ENCODE measurements at regions not wholly inside any gene's neighbourhood (a gene's known extent, or its start where the extent isn't known, plus 50 kb on each side); places are given as distances from the start of the nearest gene placed in this dataset.
"Not testable (repeated sequence)": the region's sequence is repeated elsewhere in the genome, so short reads cannot be mapped to it uniquely, and the experiment has no call there.

DNA sequence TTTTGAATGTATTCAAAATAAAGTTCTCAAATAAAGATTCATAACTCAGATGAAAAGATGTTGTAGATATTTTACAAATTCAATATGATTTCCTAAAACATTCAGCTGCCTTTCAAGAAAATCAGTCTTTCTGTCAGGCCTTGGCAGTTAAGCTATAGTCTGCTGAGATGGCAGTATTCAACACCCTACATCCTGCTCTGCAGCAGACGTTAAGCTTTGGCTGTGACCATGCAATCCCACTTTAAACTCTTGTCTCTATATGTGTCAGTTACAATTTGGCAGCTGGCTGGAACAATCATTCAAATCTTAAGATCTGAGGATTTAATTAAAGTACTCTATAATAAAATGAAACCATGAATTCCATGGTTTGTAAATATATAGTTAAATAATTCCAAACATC lies 567.3 kb upstream of the ZNF804A start:
- DNase-seq = no peak

DNA sequence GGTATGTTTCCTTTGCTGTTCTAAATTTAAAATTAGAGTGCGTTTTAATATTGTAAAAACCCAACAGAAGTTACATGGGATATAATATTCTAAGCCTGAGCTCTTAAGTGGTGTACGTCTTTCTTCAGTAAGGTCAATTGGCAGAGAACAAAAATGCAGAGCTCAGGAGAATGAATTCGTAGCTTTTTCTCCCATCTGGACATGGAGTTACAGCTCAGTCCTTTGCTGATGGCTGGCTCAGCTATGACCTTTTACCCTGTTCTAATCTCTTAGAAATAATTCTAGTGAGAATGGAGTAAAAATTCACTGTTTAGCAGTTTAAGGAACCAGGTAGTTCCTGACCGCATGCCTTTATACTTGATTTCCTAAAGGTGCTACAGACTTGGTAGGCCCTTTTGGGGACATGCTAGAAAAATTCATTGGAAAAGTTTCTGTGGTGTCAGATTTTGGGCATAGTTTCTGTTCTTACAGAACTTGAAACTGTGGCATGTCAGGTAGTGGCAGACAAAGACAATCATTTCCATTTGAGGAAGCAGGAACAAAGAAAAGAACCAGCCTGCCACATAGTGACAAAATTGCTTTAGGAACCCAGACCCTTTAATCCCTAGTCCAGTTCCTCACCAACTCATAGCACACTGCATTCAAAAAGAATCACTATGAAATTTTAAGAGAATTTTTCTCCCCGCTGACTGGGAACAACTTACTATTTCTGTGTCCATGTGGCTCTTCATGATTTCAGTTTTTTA lies 566.8 kb upstream of the ZNF804A start:
- DNase-seq = no peak

DNA sequence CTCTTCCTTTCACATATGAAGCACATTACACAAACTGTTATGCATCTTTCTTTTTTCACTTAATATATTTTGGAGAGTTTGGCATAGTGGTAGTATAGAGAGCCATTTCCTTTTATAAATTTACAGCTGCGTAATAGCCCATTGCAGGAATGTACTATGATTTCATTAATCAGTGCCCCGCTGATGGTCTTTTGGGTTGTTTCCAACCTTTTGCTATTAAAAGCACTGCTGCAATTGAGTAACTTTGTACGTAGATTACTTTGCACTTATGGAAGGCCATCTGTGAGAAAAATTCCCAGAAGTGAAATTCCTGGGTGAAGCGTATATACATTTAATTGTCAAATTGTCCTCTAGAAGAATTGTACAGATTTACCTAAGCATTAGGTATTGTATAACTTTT lies 565.3 kb upstream of the ZNF804A start:
- no peak for DNase-seq

DNA sequence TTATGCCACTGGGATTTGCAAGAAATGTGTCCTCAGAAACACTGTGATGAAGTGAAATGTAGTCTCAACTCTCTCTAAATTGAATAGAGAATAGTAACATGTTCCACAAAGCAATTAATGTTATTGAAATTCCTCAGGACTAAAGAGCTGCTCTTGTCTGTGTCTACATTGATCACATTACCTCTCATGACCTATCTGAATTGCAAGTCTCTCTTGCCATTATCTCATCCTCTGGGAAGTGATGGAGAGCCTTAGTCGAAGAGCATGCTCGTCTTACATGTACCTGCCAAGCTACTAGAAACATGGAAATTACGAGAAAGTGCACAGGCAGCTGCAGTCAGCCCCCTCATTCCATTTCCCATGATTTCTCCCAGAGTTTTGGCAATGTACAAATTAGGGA lies 561.1 kb upstream of the ZNF804A start:
- no peak for DNase-seq

DNA sequence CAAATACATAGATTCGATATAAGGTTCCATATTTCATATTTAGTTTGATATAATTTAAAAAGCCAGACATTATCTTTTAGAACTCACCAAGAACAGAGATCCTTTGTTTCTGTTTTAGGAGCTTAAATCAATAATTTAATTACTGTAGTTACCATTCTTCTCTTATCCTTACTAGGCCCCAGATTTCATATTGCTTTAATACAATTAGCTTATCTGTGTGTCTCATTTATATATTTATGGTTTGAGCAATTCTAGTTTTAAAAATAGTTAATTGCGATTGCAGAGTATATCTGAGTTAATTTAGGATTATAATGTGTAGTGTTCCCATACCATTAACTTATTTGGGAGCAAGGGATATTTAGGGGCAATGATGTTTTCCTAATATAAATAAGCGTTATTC lies 558.8 kb upstream of the ZNF804A start:
- no peak for DNase-seq

DNA sequence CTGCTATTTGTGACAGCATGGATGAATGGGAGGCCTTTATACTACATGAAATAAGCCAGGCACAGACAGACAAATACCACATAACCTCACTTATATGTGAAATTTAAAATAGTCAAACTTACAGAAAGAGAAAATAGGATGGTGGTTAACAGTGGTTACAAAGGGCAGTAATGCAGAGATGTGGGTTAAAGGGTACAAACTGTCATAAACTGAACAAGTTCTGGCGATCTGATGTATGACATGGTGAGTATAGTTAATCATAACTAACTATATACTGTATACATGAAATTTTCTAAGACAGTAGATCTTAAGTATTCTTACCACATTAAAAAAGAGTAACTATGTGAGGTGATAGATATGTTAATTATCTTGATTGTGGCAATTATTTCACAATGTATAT lies 558.1 kb upstream of the ZNF804A start:
- no peak for DNase-seq

DNA sequence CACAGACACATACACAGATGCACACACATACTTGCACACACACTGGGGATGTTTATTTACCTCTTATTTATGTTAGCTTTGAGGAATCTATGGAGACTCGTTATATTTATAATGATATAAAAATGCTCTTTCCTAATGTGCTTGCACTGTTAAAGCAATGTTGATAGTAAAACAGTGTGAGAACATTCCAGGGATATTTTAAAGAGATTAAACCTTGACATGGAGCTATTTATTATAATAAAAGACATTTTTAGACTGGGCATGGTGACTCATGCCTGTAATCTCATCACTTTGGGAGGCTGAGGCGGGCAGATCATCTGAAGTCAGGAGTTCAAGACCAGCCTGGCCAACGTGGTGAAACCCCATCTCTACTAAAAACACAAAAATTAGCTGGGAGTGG lies 557.3 kb upstream of the ZNF804A start:
- DNase-seq = no peak

DNA sequence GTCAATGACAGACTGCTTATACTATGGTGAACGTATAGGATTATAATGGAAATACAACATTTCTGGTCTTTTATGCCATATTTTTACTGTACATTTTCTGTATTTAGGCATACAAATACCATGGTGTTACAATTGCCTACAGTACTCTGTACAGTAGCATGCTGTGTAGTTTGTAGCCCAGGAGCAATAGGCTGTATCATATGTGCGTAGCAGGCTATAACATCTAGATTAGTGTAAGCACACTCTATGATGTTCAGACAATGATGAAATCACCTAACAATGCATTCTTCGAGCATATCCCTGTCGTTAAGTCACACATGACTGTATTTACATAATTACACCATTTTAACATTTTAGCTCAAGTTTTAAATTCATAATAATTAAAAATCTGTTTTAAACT lies 556.6 kb upstream of the ZNF804A start:
- DNase-seq = no peak

DNA sequence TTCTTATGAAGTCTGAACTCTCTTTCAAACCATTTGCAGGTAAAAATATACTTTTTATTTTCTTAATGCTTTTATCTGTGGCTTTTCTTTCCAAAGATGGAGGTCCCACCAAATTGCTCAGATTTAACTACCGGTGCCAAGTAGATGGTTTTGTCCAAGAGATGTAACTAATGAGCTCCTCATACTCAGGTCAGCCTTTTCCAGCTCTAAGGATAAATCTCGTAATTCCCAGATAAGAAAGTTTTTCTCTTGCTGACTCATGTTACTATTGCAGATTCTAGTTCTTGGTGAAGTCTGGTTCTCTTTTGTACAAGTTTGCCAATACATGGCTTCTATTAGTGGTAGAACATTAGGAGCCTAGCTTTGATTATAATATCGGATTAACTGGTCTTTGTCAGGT lies 550.8 kb upstream of the ZNF804A start:
- no peak for DNase-seq

DNA sequence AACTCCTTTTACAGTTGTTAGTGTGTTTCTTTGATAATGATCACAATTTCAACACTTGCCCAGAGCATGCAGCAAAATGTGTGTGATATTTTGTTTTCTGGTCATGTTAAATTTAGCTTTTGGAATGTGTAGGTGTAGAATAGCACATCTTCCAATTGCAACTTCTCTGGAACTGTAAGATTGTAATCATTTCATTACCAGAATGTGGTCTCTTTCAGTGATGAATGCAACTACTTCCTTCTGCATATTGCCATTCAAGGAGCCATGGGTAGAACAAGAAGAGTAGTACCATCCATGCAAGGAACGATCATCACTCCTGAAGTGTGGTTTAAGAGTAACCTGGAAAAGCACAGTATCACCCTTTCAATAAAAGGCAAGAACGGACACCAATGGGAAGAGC lies 548.8 kb upstream of the ZNF804A start:
- DNase-seq = no peak

DNA sequence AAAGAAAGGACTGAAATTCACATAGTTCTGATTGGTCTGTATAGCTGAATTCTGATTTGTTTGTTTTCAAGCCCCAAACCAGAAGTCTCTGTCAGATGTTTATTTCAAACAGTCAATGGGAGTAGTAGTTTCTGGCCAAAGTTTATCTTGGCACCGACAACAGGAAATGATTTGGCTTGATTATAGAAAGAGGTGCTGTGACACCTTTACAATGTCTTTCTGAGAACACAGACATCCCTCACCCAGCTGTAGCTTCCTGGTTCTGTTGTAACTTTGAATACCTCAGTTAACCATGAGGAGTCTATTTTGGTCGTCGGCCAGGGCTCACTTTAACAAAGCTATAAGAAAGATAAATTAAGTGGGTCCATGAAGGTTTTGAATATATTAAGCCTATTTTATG lies 545.0 kb upstream of the ZNF804A start:
- DNase-seq = no peak

DNA sequence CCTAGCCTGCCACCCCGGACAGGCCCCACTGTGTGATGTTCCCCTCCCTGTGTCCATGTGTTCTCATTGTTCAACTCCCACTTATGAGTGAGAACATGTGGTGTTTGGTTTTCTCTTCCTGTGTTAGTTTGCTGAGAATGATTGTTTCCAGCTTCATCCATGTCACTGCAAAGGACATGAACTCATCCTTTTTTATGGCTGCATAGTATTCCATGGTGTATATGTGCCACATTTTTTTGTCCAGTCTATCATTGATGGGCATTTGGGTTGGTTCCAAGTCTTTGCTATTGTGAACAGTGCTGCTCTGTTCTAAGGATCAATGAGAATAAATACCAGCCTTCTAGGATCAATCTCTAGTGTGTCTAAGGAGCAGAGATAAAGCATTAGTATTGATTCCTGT lies 543.9 kb upstream of the ZNF804A start:
- DNase-seq = not testable (repeated sequence)

DNA sequence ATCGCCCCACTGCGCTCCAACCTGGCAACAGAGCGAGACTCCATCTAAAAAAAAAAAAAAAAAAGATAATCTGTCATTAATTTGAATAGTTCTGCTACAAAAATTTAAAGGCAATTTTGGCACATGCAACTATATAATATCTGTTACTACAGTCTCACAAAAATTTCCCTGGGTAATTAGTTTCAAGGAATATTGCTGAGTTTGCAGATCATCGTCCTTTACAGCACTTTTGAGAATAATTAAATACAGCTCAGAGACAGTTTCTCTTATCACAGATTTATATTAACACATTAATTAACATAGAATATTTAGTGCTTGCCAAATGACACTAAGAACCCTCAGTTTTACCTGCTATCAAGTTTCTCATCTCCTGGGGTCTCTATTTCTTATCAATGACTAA lies 540.4 kb upstream of the ZNF804A start:
- no peak for DNase-seq

DNA sequence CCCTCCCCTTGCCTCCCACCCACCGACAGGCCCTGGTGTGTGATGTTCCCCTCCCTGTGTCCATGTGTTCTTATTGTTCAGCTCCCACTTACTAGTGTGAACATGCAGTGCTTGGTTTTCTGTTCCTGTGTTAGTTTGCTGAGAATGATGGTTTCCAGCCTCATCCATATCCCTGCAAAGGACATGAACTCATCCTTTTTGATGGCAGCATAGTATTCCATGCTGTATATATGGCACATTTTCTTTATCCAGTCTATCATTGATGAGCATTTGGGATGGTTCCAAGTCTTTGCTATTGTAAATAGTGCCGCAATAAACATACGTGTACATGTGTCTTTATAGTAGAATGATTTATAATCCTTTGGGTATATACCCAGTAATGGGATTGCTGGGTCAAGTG lies 538.1 kb upstream of the ZNF804A start:
- DNase-seq = not testable (repeated sequence)

DNA sequence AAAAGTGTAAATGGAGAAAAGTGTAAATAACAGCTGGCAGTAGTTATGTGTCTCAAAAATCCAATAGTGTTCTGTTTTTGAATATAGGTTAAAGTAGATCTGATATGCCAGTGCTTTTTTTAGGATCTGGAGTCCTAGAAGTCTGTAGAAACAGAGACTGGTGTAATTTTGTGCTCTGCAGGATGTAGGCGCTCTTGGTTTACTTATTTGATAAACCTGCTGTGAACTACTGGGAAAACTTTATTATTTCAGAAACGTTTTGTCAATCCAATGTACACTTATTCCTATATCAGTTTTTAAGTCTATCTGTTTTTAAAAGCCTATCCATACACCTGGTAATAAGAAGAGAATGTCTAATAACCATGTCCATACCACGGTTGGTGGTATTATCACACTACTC lies 530.8 kb upstream of the ZNF804A start:
- no peak for DNase-seq

DNA sequence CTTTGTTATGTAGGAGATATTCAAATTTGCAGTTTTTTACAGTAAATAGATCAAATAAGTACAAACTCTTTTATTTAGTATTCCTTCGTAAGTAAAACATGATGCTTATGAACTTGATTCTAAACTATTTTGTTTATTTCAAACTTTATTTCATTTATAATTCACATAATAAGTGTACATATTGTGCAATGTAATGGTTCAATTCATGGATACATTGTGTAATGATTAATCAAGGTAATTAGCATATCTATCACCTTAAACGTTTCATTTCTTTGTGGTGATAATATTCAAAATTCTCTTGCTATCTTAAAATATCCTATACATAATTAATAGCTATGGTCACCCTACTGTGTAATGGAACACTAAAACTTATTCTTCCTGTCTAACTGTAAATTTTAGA lies 525.9 kb upstream of the ZNF804A start:
- DNase-seq = no peak

DNA sequence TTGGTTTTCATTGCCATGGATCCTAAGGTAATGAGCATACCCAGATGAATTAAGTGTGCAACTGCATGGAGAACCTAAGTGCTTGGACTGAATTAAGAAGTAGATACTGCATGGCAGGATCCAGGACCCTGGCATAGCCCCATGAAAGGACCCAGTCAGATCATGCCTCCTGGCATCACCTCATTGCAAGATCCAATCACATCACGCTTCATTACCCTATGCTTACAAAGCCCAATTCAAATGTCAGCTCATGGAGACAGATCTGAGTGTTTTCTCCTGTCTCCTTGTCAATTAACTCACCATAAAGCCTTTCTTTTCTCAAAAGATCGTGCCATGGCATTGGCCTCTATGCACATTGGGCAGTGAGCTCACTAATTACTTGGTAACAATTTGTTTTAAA lies 519.8 kb upstream of the ZNF804A start:
- no peak for DNase-seq

DNA sequence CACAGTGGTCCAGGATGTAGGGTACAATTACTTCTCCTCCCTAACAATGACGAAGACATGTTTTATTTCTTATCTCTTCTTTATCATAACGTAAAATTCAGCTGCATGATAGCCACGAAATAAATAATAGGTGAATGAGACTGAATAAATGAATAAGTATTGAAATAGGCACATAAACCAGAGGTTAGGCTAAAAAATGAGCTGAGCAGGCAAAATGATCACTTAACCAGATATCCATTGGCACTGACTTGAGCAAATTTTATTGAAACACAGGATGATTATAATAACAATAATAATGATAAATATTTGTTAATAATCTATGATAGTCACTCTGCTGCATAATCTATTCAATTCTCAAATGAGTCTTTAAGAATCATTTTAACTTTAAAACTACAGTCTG lies 506.9 kb upstream of the ZNF804A start:
- DNase-seq = no peak

DNA sequence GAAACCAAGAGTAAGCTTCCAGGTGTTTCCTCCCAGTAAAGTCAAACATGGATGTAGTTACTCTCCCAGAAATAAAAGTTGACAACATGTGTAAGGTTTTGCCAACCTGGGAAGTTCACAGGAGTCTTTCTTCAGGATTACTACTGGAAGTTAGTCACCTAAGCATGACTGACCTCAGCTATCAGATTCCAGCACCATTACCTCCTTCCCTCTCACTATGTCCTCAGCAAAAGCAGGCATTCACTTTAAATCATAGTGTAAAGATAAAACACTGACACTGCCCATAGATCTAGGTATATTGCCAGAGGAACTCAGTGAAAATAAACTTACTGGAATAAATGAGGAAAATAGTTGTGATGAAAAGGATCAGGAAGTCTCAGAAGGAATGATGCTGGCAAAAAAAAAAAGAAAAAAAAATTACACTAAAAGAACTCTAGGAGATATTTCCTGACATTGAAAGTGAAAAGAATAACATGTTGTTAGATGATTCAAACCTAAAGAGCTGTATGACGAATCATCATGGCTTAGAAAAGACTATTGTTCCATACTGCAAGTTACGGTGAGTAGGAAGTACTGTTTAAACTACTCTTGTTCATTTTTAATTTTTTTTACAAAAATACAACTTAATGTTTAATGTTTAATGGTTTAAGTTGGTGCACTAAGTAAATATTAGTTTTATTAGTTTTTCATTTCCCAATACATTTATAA lies 484.5 kb upstream of the ZNF804A start:
- no peak for DNase-seq

DNA sequence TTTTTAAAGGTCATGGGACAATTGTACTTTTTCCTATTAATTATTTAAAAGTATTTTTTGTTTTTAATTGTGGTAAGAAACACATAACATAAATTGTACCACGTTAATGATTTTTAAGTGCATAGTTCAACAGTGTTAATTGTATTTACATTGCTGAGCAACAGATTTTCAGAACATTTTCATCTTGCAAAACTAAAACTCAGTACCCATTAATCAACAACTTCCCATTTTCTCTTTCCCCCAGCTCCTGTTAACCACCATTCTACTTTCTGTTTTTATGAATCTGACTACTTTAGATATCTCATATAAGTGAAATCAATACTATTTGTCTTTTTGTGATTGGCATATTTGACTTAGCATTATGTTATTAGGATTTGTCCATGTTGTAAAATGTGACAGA lies 483.9 kb upstream of the ZNF804A start:
- no peak for DNase-seq

DNA sequence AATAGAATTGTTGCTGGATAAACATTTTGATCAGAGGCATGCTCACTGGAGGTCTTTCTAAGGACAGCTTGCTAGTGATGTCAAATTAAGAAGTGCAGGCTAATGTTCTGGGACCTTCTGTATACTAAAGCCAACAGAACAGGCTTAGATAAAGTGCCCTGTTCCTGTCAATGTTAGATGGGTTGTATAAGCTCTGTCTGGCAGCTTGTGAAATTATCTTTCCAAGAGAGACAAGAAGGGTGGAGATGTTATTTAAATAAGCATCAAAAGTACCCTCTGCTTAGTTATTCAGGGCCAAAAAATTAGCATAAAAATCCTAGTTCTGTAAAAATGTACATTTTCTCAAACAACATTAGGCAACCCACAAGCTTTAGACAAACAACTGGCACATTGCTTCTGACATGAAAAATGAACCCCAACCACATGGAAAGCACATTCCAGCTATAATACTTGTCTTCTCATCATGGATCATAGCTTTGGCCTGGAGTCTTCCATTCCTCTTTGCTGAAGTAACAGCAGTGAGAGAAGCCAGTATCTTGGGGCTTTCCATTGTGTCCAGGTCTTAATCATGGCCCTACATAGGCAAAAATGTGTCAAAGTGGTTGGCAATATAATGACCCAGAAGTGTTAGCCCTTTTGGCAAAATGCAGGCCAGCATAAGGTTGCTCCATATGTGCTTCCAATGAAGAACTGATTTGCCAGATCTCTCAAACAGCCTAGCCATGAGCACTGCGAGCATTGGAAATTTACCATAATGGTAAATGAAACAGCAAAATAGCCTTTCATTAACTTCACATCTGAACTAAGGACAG lies 478.1 kb upstream of the ZNF804A start:
- no peak for DNase-seq

DNA sequence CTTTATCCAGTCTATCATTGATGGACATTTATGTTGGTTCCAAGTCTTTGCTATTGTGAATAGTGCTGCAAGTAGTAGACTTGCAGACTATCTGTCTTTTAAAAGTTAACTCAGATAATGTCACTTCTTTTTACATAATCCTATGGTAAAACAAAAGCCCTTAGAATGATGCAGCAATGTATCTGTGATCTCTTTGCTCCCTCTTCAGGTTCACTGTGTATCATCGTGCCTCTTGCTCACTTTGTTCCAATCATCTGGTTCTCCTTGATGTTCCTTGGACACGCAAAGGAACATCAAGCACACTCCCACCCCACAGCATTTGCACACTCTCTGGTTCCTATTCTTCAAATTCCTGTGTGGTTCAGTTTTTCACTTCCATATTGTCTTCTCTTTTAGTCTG lies 472.5 kb upstream of the ZNF804A start:
- DNase-seq = no peak

DNA sequence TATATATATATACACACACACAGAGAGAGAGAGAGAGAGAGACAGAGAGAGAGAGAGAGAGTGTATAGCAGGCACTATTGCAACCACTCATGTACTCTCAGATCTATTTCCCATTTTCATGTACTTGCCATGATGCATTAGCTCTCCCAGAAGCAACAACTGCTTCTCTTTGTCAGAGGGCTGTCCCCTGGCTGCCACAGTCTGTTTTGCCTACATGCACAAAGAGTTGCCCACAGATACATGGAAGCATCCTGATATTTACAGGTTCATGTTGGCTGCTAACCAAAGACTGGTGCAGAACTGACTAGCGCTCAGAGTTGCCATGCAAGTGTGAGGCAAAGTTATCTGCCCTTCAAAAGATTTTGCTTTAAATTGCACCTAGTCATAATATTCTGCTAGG lies 469.3 kb upstream of the ZNF804A start:
- no peak for DNase-seq

DNA sequence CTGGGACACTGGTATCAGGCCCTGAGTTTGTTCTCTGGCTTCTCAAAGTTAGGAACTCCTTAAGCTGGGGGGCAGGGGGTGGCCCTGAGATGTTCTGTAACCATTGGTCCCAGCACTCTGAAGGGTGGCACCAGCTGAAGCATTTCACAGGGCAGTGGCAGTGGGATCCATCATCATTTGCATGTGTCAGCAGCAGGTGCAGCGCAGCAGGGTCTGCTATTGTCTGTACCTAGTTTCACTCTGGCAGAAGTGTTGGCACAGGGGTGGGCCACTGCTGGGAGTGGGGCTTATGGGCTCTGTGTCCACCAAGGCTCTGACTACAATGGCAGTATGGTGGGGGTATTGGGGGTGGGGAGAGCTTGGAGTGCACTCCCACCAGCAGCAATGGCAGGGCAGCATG lies 460.4 kb upstream of the ZNF804A start:
- no peak for DNase-seq
